ENCODE measurements at regions not wholly inside any gene's neighbourhood (a gene's known extent, or its start where the extent isn't known, plus 50 kb on each side); places are given as distances from the start of the nearest gene placed in this dataset.

DNA sequence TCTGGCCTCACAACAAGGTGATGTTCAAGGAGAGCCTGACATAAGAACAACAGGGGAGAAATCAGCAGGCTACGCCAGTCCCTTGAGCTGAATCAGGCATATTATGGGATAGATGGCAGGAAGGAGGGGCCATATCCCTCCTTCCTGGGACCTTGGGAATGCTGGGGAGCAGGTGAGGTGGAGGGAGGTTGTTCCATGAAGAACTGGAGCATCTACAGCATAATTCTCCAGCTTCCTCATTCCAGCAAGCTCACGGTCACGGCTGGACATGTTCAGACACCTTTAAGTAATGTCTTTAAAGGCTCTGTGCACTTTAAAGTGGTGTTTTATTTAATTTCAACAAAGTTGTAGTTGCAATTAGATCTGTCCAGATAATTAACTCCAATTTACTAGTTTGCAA is 780.5 kb downstream of the TYW1 start:
- TF ChIP-seq, protein P1, sequence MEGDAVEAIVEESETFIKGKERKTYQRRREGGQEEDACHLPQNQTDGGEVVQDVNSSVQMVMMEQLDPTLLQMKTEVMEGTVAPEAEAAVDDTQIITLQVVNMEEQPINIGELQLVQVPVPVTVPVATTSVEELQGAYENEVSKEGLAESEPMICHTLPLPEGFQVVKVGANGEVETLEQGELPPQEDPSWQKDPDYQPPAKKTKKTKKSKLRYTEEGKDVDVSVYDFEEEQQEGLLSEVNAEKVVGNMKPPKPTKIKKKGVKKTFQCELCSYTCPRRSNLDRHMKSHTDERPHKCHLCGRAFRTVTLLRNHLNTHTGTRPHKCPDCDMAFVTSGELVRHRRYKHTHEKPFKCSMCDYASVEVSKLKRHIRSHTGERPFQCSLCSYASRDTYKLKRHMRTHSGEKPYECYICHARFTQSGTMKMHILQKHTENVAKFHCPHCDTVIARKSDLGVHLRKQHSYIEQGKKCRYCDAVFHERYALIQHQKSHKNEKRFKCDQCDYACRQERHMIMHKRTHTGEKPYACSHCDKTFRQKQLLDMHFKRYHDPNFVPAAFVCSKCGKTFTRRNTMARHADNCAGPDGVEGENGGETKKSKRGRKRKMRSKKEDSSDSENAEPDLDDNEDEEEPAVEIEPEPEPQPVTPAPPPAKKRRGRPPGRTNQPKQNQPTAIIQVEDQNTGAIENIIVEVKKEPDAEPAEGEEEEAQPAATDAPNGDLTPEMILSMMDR (IDR thresholded peaks at IDR 0.05) = no peak
- no peak for TF ChIP-seq POLR2A (IDR thresholded peaks at IDR 0.05)
